Stimulated activated naive CD8-positive, alpha-beta T cell treated with anti-CD3 and anti-CD28 coated beads, Interleukin-15, Interleukin-2, amounts not matched to agents 100 U/mL and 50 U/mL, for 24 hours (primary cell): ENCODE measurements at regions not wholly inside any gene's neighbourhood (a gene's known extent, or its start where the extent isn't known, plus 50 kb on each side); places are given as distances from the start of the nearest gene placed in this dataset.
A peak's percentile ranks its signal among the peaks of the same experiment; 100 is the strongest.
"Not testable (repeated sequence)": the region's sequence is repeated elsewhere in the genome, so short reads cannot be mapped to it uniquely, and the experiment has no call there.

Experiments
- ATAC-seq: fragments of 150-1000 bp; cut with Tn5 transposase; one replicate; pipeline ENCODE4 v1.10.0; 2021
- DNase-seq: peaks from one replicate; pipeline ENCODE4 v3.0.0; 2021

DNA sequence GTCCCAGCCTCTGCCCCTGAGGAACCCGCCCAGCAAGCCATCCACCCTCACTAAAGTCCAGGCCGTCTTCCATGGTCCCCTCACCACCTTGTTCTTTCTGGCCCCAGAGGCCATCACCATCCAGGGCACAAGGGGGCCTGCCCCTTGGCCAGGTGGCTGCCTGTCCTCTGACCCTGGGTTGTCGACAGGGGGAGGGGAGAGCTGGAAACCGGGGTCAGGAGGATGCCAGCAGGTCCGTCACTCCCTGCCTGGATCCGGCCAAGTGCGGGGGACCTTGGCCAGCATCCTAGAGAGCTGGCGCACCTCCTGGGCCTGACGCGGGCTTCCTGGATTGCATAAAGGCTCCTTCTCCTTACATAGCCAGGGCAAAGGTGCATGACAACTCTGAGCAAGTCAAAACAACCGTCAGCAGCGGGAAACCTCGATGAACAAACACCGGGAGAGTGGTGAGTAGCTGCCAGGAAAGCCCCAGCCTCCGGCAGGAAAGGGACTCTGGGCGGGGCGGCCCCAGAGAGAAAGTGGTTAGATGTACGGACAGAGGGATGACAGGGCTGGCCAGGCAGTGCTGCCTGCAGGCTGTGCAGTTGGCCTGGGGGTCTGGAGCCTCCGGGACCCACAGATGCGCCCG lies 4461.2 kb upstream of the TPTE start:
- ATAC-seq, DNase-seq: not testable (repeated sequence)

GRCh38 chr21:6066320-6066985 lies 4454.9 kb upstream of the TPTE start:
- not testable (repeated sequence) for DNase-seq, ATAC-seq

DNA sequence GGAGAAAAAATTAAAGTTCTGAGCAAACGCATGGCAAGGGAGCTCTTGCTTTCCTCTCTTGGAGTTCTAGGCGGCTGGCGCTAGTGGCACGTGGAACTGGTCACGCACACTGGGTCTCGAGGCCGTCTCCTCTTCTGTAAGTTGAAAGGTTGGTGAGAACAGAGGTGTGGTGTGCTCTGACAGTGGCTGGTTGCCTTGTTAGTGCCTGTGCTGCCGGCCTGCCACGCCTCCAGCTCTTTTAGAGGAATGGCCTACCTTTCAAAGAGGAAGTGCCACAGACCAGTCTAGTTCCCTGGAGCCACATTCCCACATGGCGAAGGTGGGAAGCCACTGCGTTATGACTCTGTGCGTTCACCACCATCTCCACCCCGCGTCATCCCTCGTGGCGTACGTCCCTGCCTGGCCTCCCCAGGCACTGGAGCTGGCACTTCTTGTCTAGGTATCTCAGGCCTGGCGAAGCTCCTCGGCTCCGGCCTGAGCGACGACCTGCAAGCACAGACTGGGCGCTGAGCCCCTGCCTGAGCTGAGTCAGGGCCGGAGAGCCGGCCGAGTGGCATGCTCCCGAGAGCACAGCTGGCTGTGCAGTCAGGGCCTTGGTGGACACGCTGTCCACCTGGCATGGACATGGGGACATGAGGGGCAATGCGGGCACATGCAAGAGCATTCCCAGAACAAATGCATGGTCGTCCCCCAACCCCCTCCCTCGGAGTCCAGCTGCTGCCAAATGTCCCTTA lies 4453.1 kb upstream of the TPTE start:
- ATAC-seq, DNase-seq: not testable (repeated sequence)

DNA sequence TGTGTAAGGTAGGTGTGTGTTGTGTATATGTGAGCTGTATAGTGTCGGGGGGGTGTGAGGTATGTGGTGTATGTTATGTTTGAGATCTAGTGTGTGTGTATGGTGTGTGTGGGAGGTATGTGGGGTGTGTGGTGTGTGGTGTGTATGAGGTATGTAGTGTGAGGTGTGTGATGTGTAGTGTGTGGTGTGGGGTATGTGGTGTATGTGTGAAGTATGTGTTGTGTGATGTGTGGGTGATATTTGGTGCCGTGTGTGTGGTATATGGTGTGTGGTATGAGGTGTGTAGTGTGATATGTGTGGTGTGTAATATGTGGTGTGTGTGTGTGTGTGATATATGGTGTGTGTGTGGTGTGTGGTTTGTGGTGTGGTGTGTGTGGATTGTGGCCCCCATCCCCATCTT lies 4451.2 kb upstream of the TPTE start:
- not testable (repeated sequence) for DNase-seq

GRCh38 chr21:6072691-6073090 lies 4448.7 kb upstream of the TPTE start:
- not testable (repeated sequence) for ATAC-seq, DNase-seq

More for the DNA sequence above, 4451.2 kb upstream of the TPTE start:
- not testable (repeated sequence) for ATAC-seq

- not testable (repeated sequence) for DNase-seq, ATAC-seq
Observed at GRCh38 chr21:6073993-6074705, 4447.2 kb upstream of the TPTE start.

GRCh38 chr21:6074935-6075334 lies 4446.4 kb upstream of the TPTE start:
- ATAC-seq, DNase-seq: not testable (repeated sequence)

DNA sequence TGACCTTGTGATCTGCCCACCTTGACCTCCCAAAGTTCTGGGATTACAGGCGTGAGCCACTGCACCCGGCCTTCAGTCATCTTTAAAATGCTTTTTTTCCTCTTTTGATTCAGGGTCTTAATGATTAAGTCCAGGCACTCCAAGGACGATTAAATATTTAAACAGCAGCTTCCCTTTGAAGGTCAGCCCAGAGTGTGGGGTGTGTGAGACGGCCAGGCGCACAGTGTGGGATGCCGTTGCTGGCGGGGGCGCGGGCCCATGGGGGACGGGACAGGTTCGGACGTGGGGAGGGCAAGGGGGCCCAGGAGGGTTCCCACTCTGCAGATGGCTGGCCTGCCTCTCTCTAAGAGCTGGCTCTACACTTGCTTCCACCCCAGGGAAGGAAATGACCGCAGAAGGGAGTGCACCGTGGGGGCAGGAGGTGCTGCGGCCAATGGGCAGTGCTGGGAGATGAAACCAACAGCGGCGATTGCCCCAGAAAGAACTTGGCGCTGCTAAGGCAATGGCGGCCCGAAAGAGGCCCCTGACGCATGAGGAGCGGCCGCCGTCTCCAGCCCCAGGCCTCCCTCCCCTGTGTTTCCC lies 4445.7 kb upstream of the TPTE start:
- not testable (repeated sequence) for ATAC-seq, DNase-seq

DNA sequence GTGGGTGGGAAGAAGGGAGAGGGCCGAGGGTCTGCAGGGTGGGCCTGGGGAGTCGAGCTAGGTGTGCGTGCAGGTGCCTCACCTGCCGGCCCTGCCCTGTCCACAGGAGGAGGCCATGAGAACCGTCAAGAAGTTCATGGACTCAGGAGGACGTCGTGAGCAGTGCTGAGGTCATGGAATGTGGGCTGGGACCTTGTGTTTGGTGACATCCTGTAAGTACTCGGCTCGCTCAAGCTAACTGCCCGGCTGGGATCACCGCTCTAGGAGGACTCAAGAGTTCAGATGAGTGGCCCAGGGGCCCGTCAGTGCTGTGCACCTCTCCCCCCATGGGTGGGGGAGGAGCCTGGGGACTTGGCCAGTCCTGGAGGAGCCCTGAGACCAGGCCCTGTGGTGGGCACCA lies 4444.0 kb upstream of the TPTE start:
- DNase-seq, ATAC-seq: not testable (repeated sequence)

- DNase-seq, ATAC-seq: not testable (repeated sequence)
Observed at GRCh38 chr21:6078902-6079301, 4442.5 kb upstream of the TPTE start.

GRCh38 chr21:6080941-6081655 lies 4440.3 kb upstream of the TPTE start:
- ATAC-seq, result peak; percentile 70

GRCh38 chr21:6082166-6082565 lies 4439.2 kb upstream of the TPTE start:
- DNase-seq, ATAC-seq: not testable (repeated sequence)

More at GRCh38 chr21:6080941-6081655, 4440.3 kb upstream of the TPTE start:
- DNase-seq, result not testable (repeated sequence)

- DNase-seq, ATAC-seq: not testable (repeated sequence)
Observed at GRCh38 chr21:6083574-6084120, 4437.7 kb upstream of the TPTE start.

DNA sequence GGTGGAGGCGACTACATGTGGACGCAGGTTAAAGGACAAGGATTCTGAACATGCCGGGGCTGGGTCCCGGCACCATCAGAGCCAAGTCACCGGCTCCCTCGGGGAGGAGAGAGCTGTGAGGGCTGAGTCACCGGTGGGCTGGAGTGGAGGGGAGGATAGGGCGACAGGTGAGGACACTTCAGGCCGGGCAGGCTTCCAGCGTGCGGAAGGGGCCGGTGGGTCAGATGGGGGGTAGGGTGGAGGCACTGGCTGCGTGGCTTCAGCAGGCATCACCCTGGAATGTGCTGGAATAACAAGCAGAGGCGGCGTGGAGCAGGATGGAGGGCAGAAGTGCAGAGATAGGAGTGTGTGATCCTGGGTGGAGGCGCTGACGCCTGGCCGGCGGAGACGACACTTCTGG lies 4435.3 kb upstream of the TPTE start:
- ATAC-seq, DNase-seq: not testable (repeated sequence)

DNA sequence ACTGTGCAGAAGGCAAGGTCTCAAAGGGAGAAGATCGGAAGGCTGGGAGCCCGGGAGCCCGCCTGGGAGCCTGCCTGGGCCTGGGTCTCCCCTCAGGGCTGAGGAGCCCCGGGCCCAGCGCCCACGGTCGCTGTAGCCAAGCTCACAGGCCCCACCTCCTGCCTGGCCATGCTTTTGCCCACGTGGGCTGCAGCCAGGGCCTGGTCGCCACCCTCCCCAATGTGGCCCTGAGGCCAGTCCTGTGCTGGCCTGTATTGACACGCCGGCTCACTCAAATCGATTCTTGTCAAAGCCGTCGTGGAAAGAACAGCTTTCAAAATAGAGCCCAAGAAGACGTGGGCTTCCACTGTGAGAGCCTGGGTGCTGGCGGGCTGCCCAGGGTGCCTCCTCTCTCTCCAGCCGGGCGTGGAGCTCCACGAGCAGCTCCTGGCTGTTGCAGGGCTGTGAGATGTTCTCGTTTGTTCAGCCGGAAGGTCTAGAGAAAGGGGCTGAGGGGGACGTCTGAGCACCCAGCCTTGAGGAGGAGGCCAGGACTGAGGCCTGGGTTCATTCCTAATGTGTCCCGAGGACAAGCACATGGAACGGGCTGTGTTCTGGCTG lies 4433.7 kb upstream of the TPTE start:
- not testable (repeated sequence) for ATAC-seq, DNase-seq

GRCh38 chr21:6090286-6090908 lies 4431.0 kb upstream of the TPTE start:
- ATAC-seq, DNase-seq: not testable (repeated sequence)

GRCh38 chr21:6091335-6092027 lies 4429.9 kb upstream of the TPTE start:
- not testable (repeated sequence) for ATAC-seq, DNase-seq

DNA sequence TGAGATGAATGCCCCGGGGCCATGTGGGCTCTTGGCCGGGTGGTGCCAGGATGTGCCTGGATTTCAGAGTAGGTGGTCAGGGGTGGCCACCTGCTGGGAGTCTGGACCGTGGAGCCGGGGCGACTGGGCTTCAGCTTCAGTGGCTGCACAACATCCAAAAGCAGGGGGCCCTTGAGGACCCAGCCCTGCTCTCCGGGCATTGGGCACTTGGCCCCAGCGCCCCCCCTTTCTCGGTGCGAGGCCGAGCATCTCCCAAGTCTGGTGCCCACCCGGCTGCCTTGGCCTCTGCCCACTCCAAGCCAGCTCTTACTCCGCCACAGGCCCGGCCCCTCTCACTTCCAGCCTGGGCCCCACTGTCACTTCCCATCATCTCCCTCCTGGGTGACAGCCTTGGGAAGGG lies 4429.0 kb upstream of the TPTE start:
- ATAC-seq, DNase-seq: not testable (repeated sequence)

- ATAC-seq, result peak; percentile 30
- DNase-seq, result peak; percentile 27
Observed at GRCh38 chr21:6093419-6093818, 4428.0 kb upstream of the TPTE start.
